Endothelial cell (in vitro differentiated cells): ENCODE measurements at regions not wholly inside any gene's neighbourhood (a gene's known extent, or its start where the extent isn't known, plus 50 kb on each side); places are given as distances from the start of the nearest gene placed in this dataset.

ENCODE experiments used
- DNase-seq: peaks from one replicate; pipeline ENCODE4 v3.0.0; 2021; ENCODE audit warnings: low spot score
- H3K27ac Mint-ChIP-seq: one replicate; pipeline ENCODE4 v1.8.0; 2021; ENCODE audit warnings: mixed read lengths, inconsistent platforms; ENCODE audit not compliant: unreplicated experiment
- H3K27me3 Mint-ChIP-seq: one replicate; pipeline ENCODE4 v1.8.0; 2021; ENCODE audit warnings: mild to moderate bottlenecking, moderate library complexity, mixed read lengths, inconsistent platforms; ENCODE audit not compliant: unreplicated experiment
- H3K36me3 Mint-ChIP-seq: one replicate; pipeline ENCODE4 v1.8.0; 2021; ENCODE audit warnings: mild to moderate bottlenecking, low read depth, mixed read lengths, inconsistent platforms; ENCODE audit not compliant: unreplicated experiment
- H3K4me1 Mint-ChIP-seq: one replicate; pipeline ENCODE4 v1.8.0; 2021; ENCODE audit warnings: mild to moderate bottlenecking, mixed read lengths, inconsistent platforms; ENCODE audit not compliant: unreplicated experiment
- H3K4me3 Mint-ChIP-seq: one replicate; pipeline ENCODE4 v1.8.0; 2021; ENCODE audit warnings: mild to moderate bottlenecking, mixed read lengths, inconsistent platforms; ENCODE audit not compliant: unreplicated experiment
- H3K9me3 Mint-ChIP-seq: one replicate; pipeline ENCODE4 v1.8.0; 2021; ENCODE audit warnings: mixed read lengths, inconsistent platforms; ENCODE audit not compliant: unreplicated experiment
- CTCF ChIP-seq: fragments of 200-600 bp; sonication (generic); IDR thresholded peaks from one replicate; pipeline ENCODE4 v1.5.0; 2021; ENCODE audit warnings: antibody characterized with exemption; ENCODE audit not compliant: unreplicated experiment

GRCh38 chr10:130787243-130787642, 524.3 kb downstream of the TCERG1L start:
- no peak for DNase-seq
- no peak for TF ChIP-seq CTCF
- Mint-ChIP-seq H3K27me3 (peaks cover 13% of the 10 kb centered on the region), H3K4me1 (no peaks in the 10 kb centered on the region), H3K4me3 (no peak overlapping the region), H3K9me3 (peaks cover 29% of the 10 kb centered on the region), H3K27ac (no peak overlapping the region), H3K36me3 (peaks cover 8% of the 10 kb centered on the region)

GRCh38 chr10:130787821-130788220, 523.7 kb downstream of the TCERG1L start:
- Mint-ChIP-seq H3K4me3 (no peak overlapping the region), H3K9me3 (peaks cover 28% of the 10 kb centered on the region), H3K27ac (no peak overlapping the region), H3K36me3 (peaks cover 7% of the 10 kb centered on the region), H3K4me1 (no peaks in the 10 kb centered on the region), H3K27me3 (peaks cover 12% of the 10 kb centered on the region)
- DNase-seq, result no peak
- no peak for TF ChIP-seq CTCF

GRCh38 chr10:130790339-130790738, 521.2 kb downstream of the TCERG1L start:
- no peak for DNase-seq
- Mint-ChIP-seq H3K4me1 (no peaks in the 10 kb centered on the region), H3K4me3 (no peak overlapping the region), H3K27me3 (peaks cover 9% of the 10 kb centered on the region), H3K36me3 (peaks cover 12% of the 10 kb centered on the region), H3K9me3 (peaks cover 32% of the 10 kb centered on the region), H3K27ac (no peak overlapping the region)
- no peak for TF ChIP-seq CTCF

GRCh38 chr10:130792096-130792845, 519.2 kb downstream of the TCERG1L start:
- H3K27me3 Mint-ChIP-seq, result peaks cover 8% of the 10 kb centered on the region
- no peak for DNase-seq
- peaks cover 17% of the 10 kb centered on the region for H3K36me3 Mint-ChIP-seq
- no peak overlapping the region for H3K27ac Mint-ChIP-seq
- no peaks in the 10 kb centered on the region for H3K4me1 Mint-ChIP-seq
- no peak overlapping the region for H3K4me3 Mint-ChIP-seq
- peaks cover 47% of the 10 kb centered on the region for H3K9me3 Mint-ChIP-seq
- TF ChIP-seq CTCF, result no peak

GRCh38 chr10:130795819-130796218, 515.7 kb downstream of the TCERG1L start:
- Mint-ChIP-seq H3K27me3 (peaks cover 7% of the 10 kb centered on the region), H3K27ac (no peak overlapping the region), H3K36me3 (peaks cover 14% of the 10 kb centered on the region), H3K9me3 (peaks cover 47% of the 10 kb centered on the region), H3K4me1 (no peaks in the 10 kb centered on the region), H3K4me3 (no peak overlapping the region)
- no peak for DNase-seq
- TF ChIP-seq CTCF, result no peak
